WTC11 (cell line): ENCODE measurements at regions not wholly inside any gene's neighbourhood (a gene's known extent, or its start where the extent isn't known, plus 50 kb on each side); places are given as distances from the start of the nearest gene placed in this dataset.
A peak's percentile ranks its signal among the peaks of the same experiment; 100 is the strongest.

Experiments used
- ATAC-seq: fragments of 200-7000 bp; cut with Tn5 transposase; 2 replicates; pipeline ENCODE4 v1.10.0; 2021; ENCODE audit warnings: mild to moderate bottlenecking, moderate library complexity
- CTCF ChIA-PET: fragments of 300-600 bp; sonication (Branson Sonifier 250); formaldehyde crosslinking; loops from one replicate; lab custom pipeline; 2021; ENCODE audit warnings: antibody characterized with exemption; lab: Charles Lee
- POLR2A ChIA-PET: fragments of 350-600 bp; sonication (Branson Sonifier 250); formaldehyde crosslinking; loops from one replicate; lab custom pipeline; 2021; ENCODE audit warnings: antibody characterized with exemption; lab: Charles Lee
- DNase-seq: peaks from one replicate; pipeline ENCODE4 v3.0.0; 2021; ENCODE audit warnings: low spot score
- H3K27ac Mint-ChIP-seq: 2 replicates; pipeline ENCODE4 v1.8.0; 2021; ENCODE audit warnings: mixed read lengths
- H3K27me3 Mint-ChIP-seq: 2 replicates; pipeline ENCODE4 v1.8.0; 2021; ENCODE audit warnings: low read depth, mild to moderate bottlenecking, moderate library complexity, mixed read lengths
- H3K36me3 Mint-ChIP-seq: 2 replicates; pipeline ENCODE4 v1.8.0; 2021; ENCODE audit warnings: mixed read lengths
- H3K4me1 Mint-ChIP-seq: 2 replicates; pipeline ENCODE4 v1.8.0; 2022; ENCODE audit warnings: mixed read lengths
- H3K4me3 Mint-ChIP-seq: 2 replicates; pipeline ENCODE4 v1.8.0; 2021; ENCODE audit warnings: mild to moderate bottlenecking, moderate library complexity, mixed read lengths
- H3K9me3 Mint-ChIP-seq: 2 replicates; pipeline ENCODE4 v1.8.0; 2021; ENCODE audit warnings: mixed read lengths
- ATF2 ChIP-seq: sonication (generic); formaldehyde crosslinking; IDR thresholded peaks from 2 replicates; pipeline ENCODE4 v1.8.1; 2022; ENCODE audit warnings: low read depth, missing genetic modification reagents, borderline replicate concordance
- ATF6 ChIP-seq: sonication (generic); formaldehyde crosslinking; IDR thresholded peaks from 2 replicates; pipeline ENCODE4 v1.8.1; 2023; ENCODE audit warnings: mild to moderate bottlenecking, missing genetic modification reagents
- ESRRA ChIP-seq: sonication (generic); formaldehyde crosslinking; IDR thresholded peaks from 2 replicates; pipeline ENCODE4 v1.8.1; 2022; ENCODE audit warnings: mild to moderate bottlenecking, missing genetic modification reagents, borderline replicate concordance
- FOXP4 ChIP-seq: sonication (generic); formaldehyde crosslinking; IDR thresholded peaks from 2 replicates; pipeline ENCODE4 v1.8.0; 2022; ENCODE audit warnings: mild to moderate bottlenecking, missing genetic modification reagents
- JAZF1 ChIP-seq: fragments of 250-450 bp; sonication (Bioruptor Pico); IDR thresholded peaks from 2 replicates; pipeline ENCODE4 v1.9.0; 2021; ENCODE audit warnings: moderate library complexity, mild to moderate bottlenecking, inconsistent platforms
- NFATC4 ChIP-seq: fragments of 250-450 bp; sonication (Bioruptor Pico); IDR thresholded peaks from 2 replicates; pipeline ENCODE4 v1.9.0; 2021; ENCODE audit warnings: mild to moderate bottlenecking
- SMAD3 ChIP-seq: sonication (generic); formaldehyde crosslinking; IDR thresholded peaks from 2 replicates; pipeline ENCODE4 v1.8.0; 2022; ENCODE audit warnings: missing genetic modification reagents, mild to moderate bottlenecking, borderline replicate concordance
- SMAD4 ChIP-seq: sonication (generic); formaldehyde crosslinking; IDR thresholded peaks from 2 replicates; pipeline ENCODE4 v1.8.0; 2022; ENCODE audit warnings: mild to moderate bottlenecking, missing genetic modification reagents
- SOX15 ChIP-seq: fragments of 250-450 bp; sonication (Bioruptor Pico); IDR thresholded peaks from 2 replicates; pipeline ENCODE4 v1.9.0; 2021; ENCODE audit warnings: mild to moderate bottlenecking
- SP1 ChIP-seq: sonication (generic); formaldehyde crosslinking; conservative IDR thresholded peaks from 2 replicates; pipeline ENCODE4 v1.8.1; 2022; ENCODE audit warnings: missing genetic modification reagents
- USF1 ChIP-seq: sonication (generic); formaldehyde crosslinking; IDR thresholded peaks from 2 replicates; pipeline ENCODE4 v1.8.0; 2022; ENCODE audit warnings: mild to moderate bottlenecking, missing genetic modification reagents
- USF2 ChIP-seq: sonication (generic); formaldehyde crosslinking; IDR thresholded peaks from 2 replicates; pipeline ENCODE4 v1.8.1; 2023; ENCODE audit warnings: mild to moderate bottlenecking, missing genetic modification reagents, moderate library complexity
- ZBTB21 ChIP-seq: sonication (generic); formaldehyde crosslinking; IDR thresholded peaks from 2 replicates; pipeline ENCODE4 v1.8.1; 2023; ENCODE audit warnings: mild to moderate bottlenecking, missing genetic modification reagents, borderline replicate concordance
- ZBTB43 ChIP-seq: sonication (generic); formaldehyde crosslinking; IDR thresholded peaks from 2 replicates; pipeline ENCODE4 v1.8.1; 2023; ENCODE audit warnings: mild to moderate bottlenecking, missing genetic modification reagents
- ZMAT4 ChIP-seq: fragments of 250-450 bp; sonication (Bioruptor Pico); IDR thresholded peaks from 2 replicates; pipeline ENCODE4 v1.9.0; 2021; ENCODE audit warnings: mild to moderate bottlenecking
- ZNF232 ChIP-seq: sonication (generic); formaldehyde crosslinking; IDR thresholded peaks from 2 replicates; pipeline ENCODE4 v1.8.0; 2022; ENCODE audit warnings: mild to moderate bottlenecking, missing genetic modification reagents
- ZNF317 ChIP-seq: sonication (generic); formaldehyde crosslinking; IDR thresholded peaks from 2 replicates; pipeline ENCODE4 v1.8.1; 2023; ENCODE audit warnings: low read depth, mild to moderate bottlenecking, moderate library complexity, missing genetic modification reagents, borderline replicate concordance
- ZNF425 ChIP-seq: fragments of 250-450 bp; sonication (Bioruptor Pico); conservative IDR thresholded peaks from 2 replicates; pipeline ENCODE4 v1.9.0; 2021; ENCODE audit warnings: mild to moderate bottlenecking

- ChIA-PET POLR2A (no interaction called here), CTCF (interaction anchor here (0.7 to 2.2 kb wide), 5 partner anchors 9 to 188 kb away, joined by 3 to 23 read pairs (median 3); no protein-coding TSS in a partner anchor)
- no peak for TF ChIP-seq SP1
- TF ChIP-seq ZNF425 (CRISPR knock-in tag) = no peak
- no peak for TF ChIP-seq SOX15 (CRISPR knock-in tag)
- TF ChIP-seq ATF6 (CRISPR knock-in tag) = no peak
- TF ChIP-seq SMAD3 = no peak
- TF ChIP-seq ZNF317 (CRISPR knock-in tag) = no peak
- TF ChIP-seq USF2 (CRISPR knock-in tag) = no peak
- ATAC-seq = peak; percentile 98
- Mint-ChIP-seq H3K27ac (no peak overlapping the region), H3K27me3 (no peaks in the 10 kb centered on the region), H3K4me3 (no peak overlapping the region), H3K36me3 (no peaks in the 10 kb centered on the region), H3K4me1 (peaks cover 10% of the 10 kb centered on the region), H3K9me3 (peaks cover 16% of the 10 kb centered on the region)
- DNase-seq = peak; percentile 44
These were observed 214.5 kb upstream of the CNTNAP2 start for GRCh38 chr7:145902123-145902522.

GRCh38 chr7:145899938-145900337 is 216.7 kb upstream of the CNTNAP2 start:
- Mint-ChIP-seq H3K4me3 (no peak overlapping the region), H3K4me1 (peaks cover 10% of the 10 kb centered on the region)
- TF ChIP-seq ZNF232 (CRISPR knock-in tag) (no peak), FOXP4 (no peak), ZBTB43 (no peak), ZMAT4 (no peak), SP1 (no peak), USF1 (no peak), ZBTB21 (CRISPR knock-in tag) (no peak), SMAD4 (no peak), ATF2 (CRISPR knock-in tag) (no peak), JAZF1 (CRISPR knock-in tag) (no peak), ESRRA (no peak), NFATC4 (CRISPR knock-in tag) (no peak)
- TF ChIP-seq, all 79 proteins: peak for 0
- Mint-ChIP-seq H3K9me3 (peaks cover 28% of the 10 kb centered on the region), H3K27me3 (no peaks in the 10 kb centered on the region), H3K36me3 (no peaks in the 10 kb centered on the region), H3K27ac (no peak overlapping the region)
- ChIA-PET POLR2A (no interaction called here), CTCF (no interaction called here)
- no peak for DNase-seq
- ATAC-seq = no peak
